Ascending aorta (tissue), 2 donors: ENCODE measurements at regions not wholly inside any gene's neighbourhood (a gene's known extent, or its start where the extent isn't known, plus 50 kb on each side); places are given as distances from the start of the nearest gene placed in this dataset.

Source experiments
- DNase-seq, 2 donors: peaks; one replicate each; pipeline ENCODE4 v3.0.0-alpha.2; 2019; ENCODE audit warnings: low spot score in 2 of 2
- H3K27ac ChIP-seq, 2 donors: fragments of 200-600 bp; sonication (generic); one replicate each; pipeline ENCODE4 v1.5.1; 2016 to 2017; ENCODE audit warnings: mild to moderate bottlenecking in 1 of 2
- H3K27me3 ChIP-seq: fragments of 200-600 bp; sonication (generic); one replicate; pipeline ENCODE4 v1.5.1; 2017
- H3K36me3 ChIP-seq, 2 donors: fragments of 200-600 bp; sonication (generic); one replicate each; pipeline ENCODE4 v1.5.1; 2016
- H3K4me1 ChIP-seq, 2 donors: fragments of 200-600 bp; sonication (generic); one replicate each; pipeline ENCODE4 v1.5.1; 2016 to 2017; ENCODE audit warnings: mild to moderate bottlenecking in 1 of 2
- H3K4me3 ChIP-seq, 2 donors: fragments of 200-600 bp; sonication (generic); one replicate each; pipeline ENCODE4 v1.5.1; 2016 to 2017; ENCODE audit warnings: mild to moderate bottlenecking in 1 of 2
- H3K9me3 ChIP-seq, 2 donors: fragments of 200-600 bp; sonication (generic); one replicate each; pipeline ENCODE4 v1.5.1; 2016
- CTCF ChIP-seq, 3 experiments: fragments of 200-600 bp in 2 of 3; fragments of 450-650 bp in 1 of 3; sonication (generic) in 2 of 3; IDR thresholded peaks; one replicate each; pipeline ENCODE4 v1.5.1; 2016 to 2019; ENCODE audit warnings: antibody characterized with exemption in 3 of 3, mild to moderate bottlenecking in 1 of 3, moderate library complexity in 1 of 3
- intact Hi-C: fragments of 100-400 bp; cut with DNase I; formaldehyde crosslinking; loops from one replicate; pipeline ENCODE4 v1.15.1; 2023

- no peaks in the 10 kb centered on the region for H3K4me1 ChIP-seq
- TF ChIP-seq CTCF (IDR thresholded peaks at IDR 0.05) = no peak
- no peaks in the 10 kb centered on the region for H3K9me3 ChIP-seq
- no peak for DNase-seq
- intact Hi-C loops = no loop called here
- no peaks in the 10 kb centered on the region for H3K27me3 ChIP-seq
- no peaks in the 10 kb centered on the region for H3K36me3 ChIP-seq
- no peak overlapping the region for H3K4me3 ChIP-seq
- no peak overlapping the region for H3K27ac ChIP-seq
Observed at GRCh38 chr1:82896036-82896435, 1095.3 kb downstream of the ADGRL2 start.

- DNase-seq = no peak
- intact Hi-C loops = no loop called here
- H3K4me3 ChIP-seq = no peak overlapping the region
- H3K27me3 ChIP-seq = no peaks in the 10 kb centered on the region
- no peaks in the 10 kb centered on the region for H3K9me3 ChIP-seq
- H3K27ac ChIP-seq = no peak overlapping the region
- H3K4me1 ChIP-seq = no peaks in the 10 kb centered on the region
- no peak for TF ChIP-seq CTCF (IDR thresholded peaks at IDR 0.05)
- H3K36me3 ChIP-seq = no peaks in the 10 kb centered on the region
Observed at GRCh38 chr1:82894635-82895034, 1093.9 kb downstream of the ADGRL2 start.

- DNase-seq = no peak
- Histone ChIP-seq H3K27me3 (no peaks in the 10 kb centered on the region), H3K4me3 (no peak overlapping the region), H3K4me1 (no peaks in the 10 kb centered on the region), H3K36me3 (no peaks in the 10 kb centered on the region), H3K27ac (no peak overlapping the region), H3K9me3 (no peaks in the 10 kb centered on the region)
- intact Hi-C loops = no loop called here
- TF ChIP-seq CTCF (IDR thresholded peaks at IDR 0.05) = no peak
Observed at GRCh38 chr1:82893712-82894470, 1093.2 kb downstream of the ADGRL2 start.

- Histone ChIP-seq H3K4me1 (no peaks in the 10 kb centered on the region), H3K36me3 (no peaks in the 10 kb centered on the region), H3K9me3 (no peaks in the 10 kb centered on the region), H3K27me3 (no peaks in the 10 kb centered on the region), H3K4me3 (no peak overlapping the region), H3K27ac (no peak overlapping the region)
- no peak for TF ChIP-seq CTCF (IDR thresholded peaks at IDR 0.05)
- no peak for DNase-seq
- intact Hi-C loops = no loop called here
Observed at GRCh38 chr1:82880506-82880905, 1079.8 kb downstream of the ADGRL2 start.

- H3K27ac ChIP-seq = no peak overlapping the region
- no peaks in the 10 kb centered on the region for H3K27me3 ChIP-seq
- no peak for DNase-seq
- no peaks in the 10 kb centered on the region for H3K36me3 ChIP-seq
- intact Hi-C loops = no loop called here
- no peaks in the 10 kb centered on the region for H3K9me3 ChIP-seq
- no peaks in the 10 kb centered on the region for H3K4me1 ChIP-seq
- TF ChIP-seq CTCF (IDR thresholded peaks at IDR 0.05) = no peak
- no peak overlapping the region for H3K4me3 ChIP-seq
Observed at GRCh38 chr1:82879701-82880305, 1079.1 kb downstream of the ADGRL2 start.
